ENCODE measurements at regions not wholly inside any gene's neighbourhood (a gene's known extent, or its start where the extent isn't known, plus 50 kb on each side); places are given as distances from the start of the nearest gene placed in this dataset.

DNA sequence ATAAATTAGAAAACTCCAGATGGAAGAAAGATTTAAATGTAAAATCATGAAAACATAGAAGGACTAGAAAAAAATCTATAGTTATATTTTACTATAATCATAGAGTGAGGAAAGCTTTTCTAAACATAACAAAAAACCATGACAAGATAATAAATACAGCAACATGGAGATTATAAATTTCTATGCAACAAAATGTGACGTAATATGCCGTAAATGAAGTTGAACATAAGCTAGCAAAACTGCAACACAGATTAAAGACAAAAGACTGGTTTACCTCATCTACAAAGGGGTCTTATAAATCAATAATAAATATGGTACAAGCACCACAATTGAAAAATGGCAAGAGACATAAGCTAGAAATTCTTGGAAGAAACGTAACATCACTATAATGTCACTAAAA is 140.4 kb downstream of the C4orf33 start:
- Histone ChIP-seq H3K27me3 (ENCODE audit: insufficient read depth, low read length, poor library complexity, severe bottlenecking) (no peaks in the 10 kb centered on the region), H3K4me3 (ENCODE audit: low read length) (no peak overlapping the region), H3K4me1 (ENCODE audit: insufficient read depth, low read length) (no peaks in the 10 kb centered on the region), H3K9me3 (ENCODE audit: low read length) (no peaks in the 10 kb centered on the region), H3K27ac (ENCODE audit: low read depth, low read length) (no peak overlapping the region), H3K36me3 (ENCODE audit: insufficient read depth, low read length) (no peaks in the 10 kb centered on the region)
- Mint-ChIP-seq H3K27ac (no peak overlapping the region), H3K36me3 (no peaks in the 10 kb centered on the region), H3K4me1 (no peaks in the 10 kb centered on the region), H3K27me3 (peaks cover 3 to 6% of the 10 kb centered on the region in 2 donors), H3K4me3 (no peak overlapping the region), H3K9me3 (no peaks in the 10 kb centered on the region)
- CTCF ChIA-PET, result no interaction called here
- POLR2A ChIA-PET, result no interaction called here
- DNase-seq, result no peak

DNA sequence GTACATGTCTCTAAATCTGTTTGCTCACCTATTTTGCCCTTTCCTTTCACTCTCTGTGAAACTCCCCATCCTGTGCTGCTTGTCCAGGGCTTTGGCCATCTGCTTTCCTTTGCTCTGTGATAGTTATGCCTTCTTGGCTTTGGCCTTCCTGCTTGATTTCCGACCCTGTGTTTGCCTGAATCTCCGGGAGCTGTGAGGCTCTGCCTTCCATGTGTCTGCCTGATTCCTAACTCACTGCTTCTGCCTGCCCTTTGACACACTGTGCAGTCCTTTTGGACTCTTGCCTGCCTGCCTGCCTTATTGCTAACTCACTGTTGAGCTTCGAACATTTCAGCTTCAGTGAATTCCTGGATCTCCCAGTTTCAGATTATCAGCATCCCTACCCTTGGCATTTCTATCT is 143.1 kb downstream of the C4orf33 start:
- Mint-ChIP-seq H3K27me3 (peaks cover 5 to 12% of the 10 kb centered on the region in 2 donors), H3K27ac (no peak overlapping the region), H3K4me1 (no peaks in the 10 kb centered on the region), H3K4me3 (no peak overlapping the region), H3K36me3 (no peaks in the 10 kb centered on the region), H3K9me3 (no peaks in the 10 kb centered on the region)
- no peaks in the 10 kb centered on the region for H3K9me3 ChIP-seq (ENCODE audit: low read length)
- H3K4me1 ChIP-seq (ENCODE audit: insufficient read depth, low read length), result no peaks in the 10 kb centered on the region
- H3K4me3 ChIP-seq (ENCODE audit: low read length), result no peak overlapping the region
- H3K36me3 ChIP-seq (ENCODE audit: insufficient read depth, low read length), result no peaks in the 10 kb centered on the region
- H3K27ac ChIP-seq (ENCODE audit: low read depth, low read length), result no peak overlapping the region
- DNase-seq, result no peak
- ChIA-PET CTCF (no interaction called here), POLR2A (no interaction called here)
- H3K27me3 ChIP-seq (ENCODE audit: insufficient read depth, low read length, poor library complexity, severe bottlenecking), result no peaks in the 10 kb centered on the region

DNA sequence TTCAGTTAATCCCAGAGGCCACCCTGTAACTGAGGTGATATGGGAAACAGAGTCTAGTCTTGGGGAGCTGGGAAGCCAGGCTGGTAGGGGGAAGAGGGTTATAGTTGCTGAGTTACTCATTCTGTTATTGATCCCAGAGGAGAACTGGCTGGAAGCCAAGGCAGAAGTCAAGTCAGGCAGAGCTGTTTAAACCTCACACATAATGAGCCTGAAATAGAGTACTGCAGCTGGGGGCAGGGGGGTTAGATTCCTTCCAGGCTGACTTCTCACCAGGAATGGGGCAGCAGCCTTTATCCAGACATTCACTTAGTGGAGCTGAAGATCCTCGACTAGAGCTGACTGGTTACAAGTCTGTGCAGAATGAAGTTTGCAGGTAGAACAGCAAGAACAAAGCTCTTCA is 144.9 kb downstream of the C4orf33 start:
- DNase-seq, result no peak
- no peak overlapping the region for H3K27ac Mint-ChIP-seq
- CTCF ChIA-PET, result interaction anchor here (0.7 kb wide), 1 partner anchor 410 kb away, joined by 4 read pairs; no protein-coding TSS in a partner anchor
- H3K4me1 ChIP-seq (ENCODE audit: insufficient read depth, low read length), result no peaks in the 10 kb centered on the region
- H3K9me3 Mint-ChIP-seq, result no peaks in the 10 kb centered on the region
- no peaks in the 10 kb centered on the region for H3K36me3 ChIP-seq (ENCODE audit: insufficient read depth, low read length)
- H3K27me3 ChIP-seq (ENCODE audit: insufficient read depth, low read length, poor library complexity, severe bottlenecking), result no peaks in the 10 kb centered on the region
- H3K27ac ChIP-seq (ENCODE audit: low read depth, low read length), result no peak overlapping the region
- H3K4me3 Mint-ChIP-seq, result no peak overlapping the region
- H3K9me3 ChIP-seq (ENCODE audit: low read length), result no peaks in the 10 kb centered on the region
- H3K27me3 Mint-ChIP-seq, result peaks cover 6 to 17% of the 10 kb centered on the region in 2 donors
- POLR2A ChIA-PET, result no interaction called here
- no peak overlapping the region for H3K4me3 ChIP-seq (ENCODE audit: low read length)
- no peaks in the 10 kb centered on the region for H3K4me1 Mint-ChIP-seq
- H3K36me3 Mint-ChIP-seq, result no peaks in the 10 kb centered on the region

DNA sequence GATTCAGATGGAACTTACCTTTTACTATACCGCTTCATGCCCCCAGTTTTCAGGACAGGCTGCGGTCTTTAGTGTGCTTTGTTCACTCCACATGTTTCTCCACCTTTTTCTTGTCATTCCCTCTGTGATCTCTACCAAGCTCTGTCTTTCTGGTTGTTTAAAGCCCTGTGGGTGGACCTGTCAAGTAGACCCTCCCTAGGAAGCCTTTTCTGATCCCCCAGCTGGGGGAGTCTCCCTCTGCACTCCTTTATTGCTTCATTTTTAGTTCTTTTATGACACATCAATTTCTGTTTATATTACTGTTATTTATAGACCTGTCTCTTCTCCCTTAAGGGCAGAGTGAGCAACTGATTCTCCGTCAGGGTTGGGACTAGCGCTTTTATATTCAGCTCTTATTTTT is 150.2 kb downstream of the C4orf33 start:
- CTCF ChIA-PET, result interaction anchor here (1.3 kb wide), 1 partner anchor 9 kb away, joined by 3 read pairs; no protein-coding TSS in a partner anchor

GRCh38 chr4:129246910-129247461 is 151.0 kb downstream of the C4orf33 start:
- peaks cover 9 to 14% of the 10 kb centered on the region in 2 donors for H3K27me3 Mint-ChIP-seq
- peaks cover 0 to 2% (median 0%) of the 10 kb centered on the region in 3 donors for H3K36me3 Mint-ChIP-seq
- no peak overlapping the region for H3K27ac Mint-ChIP-seq

More for the DNA sequence above, 150.2 kb downstream of the C4orf33 start:
- Histone ChIP-seq H3K4me1 (ENCODE audit: insufficient read depth, low read length) (no peaks in the 10 kb centered on the region), H3K9me3 (ENCODE audit: low read length) (no peaks in the 10 kb centered on the region), H3K27ac (ENCODE audit: low read depth, low read length) (no peak overlapping the region), H3K36me3 (ENCODE audit: insufficient read depth, low read length) (no peaks in the 10 kb centered on the region), H3K4me3 (ENCODE audit: low read length) (no peak overlapping the region), H3K27me3 (ENCODE audit: insufficient read depth, low read length, poor library complexity, severe bottlenecking) (no peaks in the 10 kb centered on the region)
- POLR2A ChIA-PET, result no interaction called here
- peaks cover 8 to 18% of the 10 kb centered on the region in 2 donors for H3K27me3 Mint-ChIP-seq
- no peaks in the 10 kb centered on the region for H3K9me3 Mint-ChIP-seq
- H3K4me3 Mint-ChIP-seq, result no peak overlapping the region
- peaks cover 0 to 2% (median 0%) of the 10 kb centered on the region in 3 donors for H3K36me3 Mint-ChIP-seq
- H3K27ac Mint-ChIP-seq, result no peak overlapping the region
- H3K4me1 Mint-ChIP-seq, result no peaks in the 10 kb centered on the region
- DNase-seq, result no peak

DNA sequence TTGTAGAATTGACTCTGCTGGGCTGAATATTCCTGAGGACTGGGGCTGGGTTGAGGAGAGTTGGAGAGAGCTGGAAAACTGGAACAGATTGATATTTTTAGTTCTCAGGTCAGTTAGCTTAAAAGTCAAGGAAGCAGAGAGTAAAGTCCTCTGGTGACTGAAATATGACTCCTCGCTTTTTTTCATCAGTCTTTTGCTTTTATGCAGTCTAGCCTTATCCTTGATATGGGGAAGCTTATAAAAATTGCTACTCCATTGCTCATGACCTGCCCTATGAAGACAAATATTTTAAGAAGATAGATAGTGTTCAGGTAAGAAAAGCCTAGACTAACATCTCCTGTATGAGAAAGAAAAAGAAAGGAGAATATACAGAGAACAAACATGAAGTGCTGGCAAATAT is 152.7 kb downstream of the C4orf33 start:
- no peaks in the 10 kb centered on the region for H3K4me1 ChIP-seq (ENCODE audit: insufficient read depth, low read length)
- H3K27me3 ChIP-seq (ENCODE audit: insufficient read depth, low read length, poor library complexity, severe bottlenecking), result no peaks in the 10 kb centered on the region
- Mint-ChIP-seq H3K27me3 (peaks cover 7 to 8% of the 10 kb centered on the region in 2 donors), H3K4me1 (no peaks in the 10 kb centered on the region), H3K4me3 (no peak overlapping the region), H3K27ac (no peak overlapping the region), H3K9me3 (no peaks in the 10 kb centered on the region), H3K36me3 (peaks cover 0 to 2% (median 0%) of the 10 kb centered on the region in 3 donors)
- no peak for DNase-seq
- H3K27ac ChIP-seq (ENCODE audit: low read depth, low read length), result no peak overlapping the region
- no peaks in the 10 kb centered on the region for H3K9me3 ChIP-seq (ENCODE audit: low read length)
- POLR2A ChIA-PET, result no interaction called here
- no peak overlapping the region for H3K4me3 ChIP-seq (ENCODE audit: low read length)
- H3K36me3 ChIP-seq (ENCODE audit: insufficient read depth, low read length), result no peaks in the 10 kb centered on the region
- CTCF ChIA-PET, result no interaction called here

More at GRCh38 chr4:129246910-129247461, 151.0 kb downstream of the C4orf33 start:
- Mint-ChIP-seq H3K4me3 (no peak overlapping the region), H3K4me1 (no peaks in the 10 kb centered on the region), H3K9me3 (no peaks in the 10 kb centered on the region)
- no peaks in the 10 kb centered on the region for H3K9me3 ChIP-seq (ENCODE audit: low read length)
- no peaks in the 10 kb centered on the region for H3K27me3 ChIP-seq (ENCODE audit: insufficient read depth, low read length, poor library complexity, severe bottlenecking)
- POLR2A ChIA-PET, result no interaction called here
- H3K36me3 ChIP-seq (ENCODE audit: insufficient read depth, low read length), result no peaks in the 10 kb centered on the region
- H3K27ac ChIP-seq (ENCODE audit: low read depth, low read length), result no peak overlapping the region
- no peak for DNase-seq
- no peaks in the 10 kb centered on the region for H3K4me1 ChIP-seq (ENCODE audit: insufficient read depth, low read length)
- no peak overlapping the region for H3K4me3 ChIP-seq (ENCODE audit: low read length)
- CTCF ChIA-PET, result interaction anchor here (1.3 kb wide), 1 partner anchor 9 kb away, joined by 3 read pairs; no protein-coding TSS in a partner anchor

GRCh38 chr4:129254126-129254525 is 158.2 kb downstream of the C4orf33 start:
- Histone ChIP-seq H3K4me1 (ENCODE audit: insufficient read depth, low read length) (no peaks in the 10 kb centered on the region), H3K4me3 (ENCODE audit: low read length) (no peak overlapping the region), H3K9me3 (ENCODE audit: low read length) (no peaks in the 10 kb centered on the region), H3K36me3 (ENCODE audit: insufficient read depth, low read length) (no peaks in the 10 kb centered on the region), H3K27me3 (ENCODE audit: insufficient read depth, low read length, poor library complexity, severe bottlenecking) (no peaks in the 10 kb centered on the region), H3K27ac (ENCODE audit: low read depth, low read length) (no peak overlapping the region)
- CTCF ChIA-PET, result no interaction called here
- no peak for DNase-seq
- Mint-ChIP-seq H3K4me1 (no peaks in the 10 kb centered on the region), H3K36me3 (peaks cover 0 to 2% (median 0%) of the 10 kb centered on the region in 3 donors), H3K27me3 (peaks cover 4 to 9% of the 10 kb centered on the region in 2 donors), H3K9me3 (peaks cover 0 to 6% (median 2%) of the 10 kb centered on the region in 5 donors), H3K27ac (no peak overlapping the region), H3K4me3 (no peak overlapping the region)
- POLR2A ChIA-PET, result no interaction called here

DNA sequence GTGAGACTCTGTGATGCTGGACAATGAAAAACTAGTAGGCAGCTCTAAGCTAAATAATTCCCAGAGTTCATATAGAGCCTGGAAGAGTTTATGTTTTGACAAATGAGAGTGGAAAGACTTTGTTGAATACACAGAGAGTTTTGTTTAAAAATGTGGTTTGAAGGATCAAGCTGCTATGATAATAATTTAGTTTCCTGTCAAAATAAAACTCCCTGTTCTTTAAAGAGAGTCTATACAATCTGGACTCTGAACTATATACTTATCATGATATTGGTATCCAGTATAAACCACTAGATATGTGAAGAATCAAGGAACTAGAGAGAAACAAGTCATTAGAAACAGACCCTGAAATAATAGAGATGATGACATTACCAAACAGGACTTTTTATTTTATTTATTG is 158.6 kb downstream of the C4orf33 start:
- no peak overlapping the region for H3K4me3 ChIP-seq (ENCODE audit: low read length)
- no peaks in the 10 kb centered on the region for H3K4me1 ChIP-seq (ENCODE audit: insufficient read depth, low read length)
- Mint-ChIP-seq H3K36me3 (peaks cover 0 to 2% (median 0%) of the 10 kb centered on the region in 3 donors), H3K9me3 (peaks cover 0 to 6% (median 2%) of the 10 kb centered on the region in 5 donors), H3K4me1 (no peaks in the 10 kb centered on the region), H3K27me3 (peaks cover 4 to 9% of the 10 kb centered on the region in 2 donors), H3K4me3 (no peak overlapping the region), H3K27ac (no peak overlapping the region)
- no peaks in the 10 kb centered on the region for H3K36me3 ChIP-seq (ENCODE audit: insufficient read depth, low read length)
- no peak overlapping the region for H3K27ac ChIP-seq (ENCODE audit: low read depth, low read length)
- POLR2A ChIA-PET, result no interaction called here
- DNase-seq, result no peak
- H3K27me3 ChIP-seq (ENCODE audit: insufficient read depth, low read length, poor library complexity, severe bottlenecking), result no peaks in the 10 kb centered on the region
- H3K9me3 ChIP-seq (ENCODE audit: low read length), result no peaks in the 10 kb centered on the region
- CTCF ChIA-PET, result no interaction called here

Data from CD8-positive, alpha-beta memory T cell (primary cell).